Activated effector memory CD4-positive, alpha-beta T cell treated with anti-CD3 and anti-CD28 coated beads, Interleukin-2, amount 50 U/mL, for 16 hours (primary cell): ENCODE measurements at regions not wholly inside any gene's neighbourhood (a gene's known extent, or its start where the extent isn't known, plus 50 kb on each side); places are given as distances from the start of the nearest gene placed in this dataset.
"Not testable (repeated sequence)": the region's sequence is repeated elsewhere in the genome, so short reads cannot be mapped to it uniquely, and the experiment has no call there.

Source experiments
- DNase-seq: peaks from one replicate; pipeline ENCODE4 v3.0.0-alpha.2; 2020

- DNase-seq: no peak
These were observed 71.6 kb upstream of the SGIP1 start for GRCh38 chr1:66462313-66462712.

GRCh38 chr1:66464351-66464750 lies 69.6 kb upstream of the SGIP1 start:
- DNase-seq: no peak

- DNase-seq: no peak
These were observed 69.2 kb upstream of the SGIP1 start for GRCh38 chr1:66464802-66465201.

GRCh38 chr1:66466695-66467094 lies 67.3 kb upstream of the SGIP1 start:
- not testable (repeated sequence) for DNase-seq

GRCh38 chr1:66468722-66469121 lies 65.2 kb upstream of the SGIP1 start:
- DNase-seq: no peak

GRCh38 chr1:66475940-66476339 lies 58.0 kb upstream of the SGIP1 start:
- DNase-seq: no peak

GRCh38 chr1:66476774-66477173 lies 57.2 kb upstream of the SGIP1 start:
- no peak for DNase-seq

- DNase-seq: no peak
These were observed 55.8 kb upstream of the SGIP1 start for GRCh38 chr1:66478116-66478515.

- no peak for DNase-seq
These were observed 53.8 kb upstream of the SGIP1 start for GRCh38 chr1:66480162-66480561.

GRCh38 chr1:66481215-66481614 lies 52.7 kb upstream of the SGIP1 start:
- not testable (repeated sequence) for DNase-seq
